Liver (tissue), 3 donors: ENCODE measurements at regions not wholly inside any gene's neighbourhood (a gene's known extent, or its start where the extent isn't known, plus 50 kb on each side); places are given as distances from the start of the nearest gene placed in this dataset.

Source experiments
- CTCF ChIP-seq: fragments of 150-350 bp; IDR thresholded peaks from 2 replicates; pipeline ENCODE4 v1.5.1; 2017; ENCODE audit warnings: improper control_type of control experiment, low read depth, low read length; ENCODE audit not compliant: missing input control
- EGR1 ChIP-seq, 2 donors: IDR thresholded peaks; 2 replicates each; pipeline ENCODE4 v1.6.1; 2016 to 2018; ENCODE audit warnings: antibody characterized with exemption in 2 of 2, low read depth in 2 of 2
- FOXA1 ChIP-seq: IDR thresholded peaks from 2 replicates; pipeline ENCODE4 v1.6.1; 2016; ENCODE audit warnings: antibody characterized with exemption
- MAX ChIP-seq: IDR thresholded peaks from 2 replicates; pipeline ENCODE4 v1.6.1; 2016; ENCODE audit warnings: antibody characterized with exemption
- RAD21 ChIP-seq, 2 donors: IDR thresholded peaks; 2 replicates each; pipeline ENCODE4 v1.6.1; 2016; ENCODE audit warnings: antibody characterized with exemption in 2 of 2, mild to moderate bottlenecking in 2 of 2
- TAF1 ChIP-seq: conservative IDR thresholded peaks from 2 replicates; pipeline ENCODE4 v1.6.1; 2016; ENCODE audit warnings: antibody characterized with exemption, mild to moderate bottlenecking
- donor health status: healthy.
- donor health status: healthy.

- TF ChIP-seq CTCF (no peak), TAF1 (no peak), MAX (no peak), RAD21 (IDR thresholded peaks at IDR 0.05) (no peak), EGR1 (IDR thresholded peaks at IDR 0.05; ENCODE audit: low read depth in 2 of 2) (no peak), FOXA1 (no peak)
These were observed 189.2 kb upstream of the LINGO1 start for GRCh38 chr15:77821959-77822256.
